ENCODE measurements at regions not wholly inside any gene's neighbourhood (a gene's known extent, or its start where the extent isn't known, plus 50 kb on each side); places are given as distances from the start of the nearest gene placed in this dataset.

GRCh38 chr11:107251298-107251697, 206.3 kb downstream of the CWF19L2 start:
- WGBS, 10 experiments: 33 to 100% (median 92%) methylated on average over 1 to 4 of the region's 4 CpGs; no CpG with 5 or more reads in 3 of the 10 experiments
- in situ Hi-C loops (cut with MboI; ENCODE audit: low pct_unique_long_range_greater_than_20kb in 2 of 9, low sequenced_read_pairs in 9 of 9, unreplicated experiment in 9 of 9): no loop called here
- Histone ChIP-seq H3K27ac (no peak overlapping the region), H3K4me3 (no peak overlapping the region), H3K4me1 (replicated peaks in 1 of 2) (peaks cover 5 to 6% of the 10 kb centered on the region in 2 donors)
- no peak for ATAC-seq (replicated peaks in 6 of 8)

GRCh38 chr11:107250017-107250416, 207.6 kb downstream of the CWF19L2 start:
- 17 to 100% (median 71%) methylated on average over 1 to 3 of the region's 3 CpGs; no CpG with 5 or more reads in 3 of the 10 experiments for WGBS, 10 experiments
- H3K27ac ChIP-seq: no peak overlapping the region
- no peak overlapping the region for H3K4me3 ChIP-seq
- H3K4me1 ChIP-seq (replicated peaks in 1 of 2): peaks cover 5 to 6% of the 10 kb centered on the region in 2 donors
- in situ Hi-C loops (cut with MboI; ENCODE audit: low pct_unique_long_range_greater_than_20kb in 2 of 9, low sequenced_read_pairs in 9 of 9, unreplicated experiment in 9 of 9): no loop called here
- ATAC-seq (replicated peaks in 6 of 8): no peak

GRCh38 chr11:107249054-107249453, 208.6 kb downstream of the CWF19L2 start:
- ATAC-seq (replicated peaks in 6 of 8): no peak
- Histone ChIP-seq H3K27ac (no peak overlapping the region), H3K4me1 (replicated peaks in 1 of 2) (peaks cover 5 to 6% of the 10 kb centered on the region in 2 donors), H3K4me3 (no peak overlapping the region)
- WGBS, 10 experiments: 11 to 90% (median 64%) methylated on average over 1 to 5 of the region's 5 CpGs; no CpG with 5 or more reads in 3 of the 10 experiments
- in situ Hi-C loops (cut with MboI; ENCODE audit: low pct_unique_long_range_greater_than_20kb in 2 of 9, low sequenced_read_pairs in 9 of 9, unreplicated experiment in 9 of 9): no loop called here

GRCh38 chr11:107247167-107247861, 210.3 kb downstream of the CWF19L2 start:
- in situ Hi-C loops (cut with MboI; ENCODE audit: low pct_unique_long_range_greater_than_20kb in 2 of 9, low sequenced_read_pairs in 9 of 9, unreplicated experiment in 9 of 9): no loop called here
- ATAC-seq (replicated peaks in 6 of 8): peak in 4 of 8 experiments; percentile 63 to 89 (median 78)
- Histone ChIP-seq H3K4me1 (replicated peaks in 1 of 2) (peaks cover 5 to 6% of the 10 kb centered on the region in 2 donors), H3K27ac (no peak overlapping the region), H3K4me3 (no peak overlapping the region)
- WGBS, 10 experiments: 0 to 93% (median 68%) methylated on average over 1 to 4 of the region's 4 CpGs

- peaks cover 5 to 6% of the 10 kb centered on the region in 2 donors for H3K4me1 ChIP-seq (replicated peaks in 1 of 2)
- WGBS, 10 experiments: 0 to 100% (median 86%) methylated on average over 1 of the region's 1 CpG; no CpG with 5 or more reads in 2 of the 10 experiments
- no peak overlapping the region for H3K27ac ChIP-seq
- no peak overlapping the region for H3K4me3 ChIP-seq
- no peak for ATAC-seq (replicated peaks in 6 of 8)
- in situ Hi-C loops (cut with MboI; ENCODE audit: low pct_unique_long_range_greater_than_20kb in 2 of 9, low sequenced_read_pairs in 9 of 9, unreplicated experiment in 9 of 9): no loop called here
These were observed 213.7 kb downstream of the CWF19L2 start for GRCh38 chr11:107243929-107244328.

- no peak overlapping the region for H3K27ac ChIP-seq
- in situ Hi-C loops (cut with MboI; ENCODE audit: low pct_unique_long_range_greater_than_20kb in 2 of 9, low sequenced_read_pairs in 9 of 9, unreplicated experiment in 9 of 9): no loop called here
- ATAC-seq (replicated peaks in 6 of 8): no peak
These were observed 214.2 kb upstream of the GUCY1A2 start for GRCh38 chr11:107232451-107232850.

GRCh38 chr11:107224836-107225235, 206.6 kb upstream of the GUCY1A2 start:
- in situ Hi-C loops (cut with MboI; ENCODE audit: low pct_unique_long_range_greater_than_20kb in 2 of 9, low sequenced_read_pairs in 9 of 9, unreplicated experiment in 9 of 9): no loop called here
- ATAC-seq (replicated peaks in 6 of 8): no peak
- Histone ChIP-seq H3K4me3 (no peak overlapping the region), H3K27ac (no peak overlapping the region), H3K4me1 (replicated peaks in 1 of 2) (no peaks in the 10 kb centered on the region)

More at GRCh38 chr11:107232451-107232850, 214.2 kb upstream of the GUCY1A2 start:
- Histone ChIP-seq H3K4me1 (replicated peaks in 1 of 2) (no peaks in the 10 kb centered on the region), H3K4me3 (no peak overlapping the region)

GRCh38 chr11:107222916-107223460, 204.7 kb upstream of the GUCY1A2 start:
- 5 to 70% (median 58%) methylated on average over 1 to 5 of the region's 5 CpGs; no CpG with 5 or more reads in 4 of the 10 experiments for WGBS, 10 experiments
- Histone ChIP-seq H3K4me1 (replicated peaks in 1 of 2) (no peaks in the 10 kb centered on the region), H3K4me3 (no peak overlapping the region), H3K27ac (no peak overlapping the region)
- no peak for ATAC-seq (replicated peaks in 6 of 8)
- in situ Hi-C loops (cut with MboI; ENCODE audit: low pct_unique_long_range_greater_than_20kb in 2 of 9, low sequenced_read_pairs in 9 of 9, unreplicated experiment in 9 of 9): no loop called here

- 20 to 95% (median 20%) methylated on average over 1 to 2 of the region's 2 CpGs; no CpG with 5 or more reads in 6 of the 10 experiments for WGBS, 10 experiments
These were observed 204.2 kb upstream of the GUCY1A2 start for GRCh38 chr11:107222431-107222830.

GRCh38 chr11:107221748-107222285, 203.5 kb upstream of the GUCY1A2 start:
- no peak overlapping the region for H3K27ac ChIP-seq
- 13 to 100% (median 75%) methylated on average over 1 to 4 of the region's 4 CpGs; no CpG with 5 or more reads in 2 of the 10 experiments for WGBS, 10 experiments

More at GRCh38 chr11:107222431-107222830, 204.2 kb upstream of the GUCY1A2 start:
- no peak for ATAC-seq (replicated peaks in 6 of 8)
- Histone ChIP-seq H3K27ac (no peak overlapping the region), H3K4me3 (no peak overlapping the region), H3K4me1 (replicated peaks in 1 of 2) (no peaks in the 10 kb centered on the region)
- in situ Hi-C loops (cut with MboI; ENCODE audit: low pct_unique_long_range_greater_than_20kb in 2 of 9, low sequenced_read_pairs in 9 of 9, unreplicated experiment in 9 of 9): no loop called here

GRCh38 chr11:107218123-107219013, 200.1 kb upstream of the GUCY1A2 start:
- no peak overlapping the region for H3K4me3 ChIP-seq
- ATAC-seq (replicated peaks in 6 of 8): peak in 2 of 8 experiments; percentile 18 to 32
- in situ Hi-C loops (cut with MboI; ENCODE audit: low pct_unique_long_range_greater_than_20kb in 2 of 9, low sequenced_read_pairs in 9 of 9, unreplicated experiment in 9 of 9): no loop called here
- 3 to 86% (median 49%) methylated on average over 3 to 10 of the region's 10 CpGs for WGBS, 10 experiments
- no peaks in the 10 kb centered on the region for H3K4me1 ChIP-seq (replicated peaks in 1 of 2)
- no peak overlapping the region for H3K27ac ChIP-seq

More at GRCh38 chr11:107221748-107222285, 203.5 kb upstream of the GUCY1A2 start:
- no peak overlapping the region for H3K4me3 ChIP-seq
- H3K4me1 ChIP-seq (replicated peaks in 1 of 2): no peaks in the 10 kb centered on the region
- ATAC-seq (replicated peaks in 6 of 8): no peak
- in situ Hi-C loops (cut with MboI; ENCODE audit: low pct_unique_long_range_greater_than_20kb in 2 of 9, low sequenced_read_pairs in 9 of 9, unreplicated experiment in 9 of 9): no loop called here

GRCh38 chr11:107217444-107217843, 199.2 kb upstream of the GUCY1A2 start:
- in situ Hi-C loops (cut with MboI; ENCODE audit: low pct_unique_long_range_greater_than_20kb in 2 of 9, low sequenced_read_pairs in 9 of 9, unreplicated experiment in 9 of 9): no loop called here
- 57 to 100% (median 68%) methylated on average over 5 to 6 of the region's 7 CpGs; no CpG with 5 or more reads in 6 of the 10 experiments for WGBS, 10 experiments
- Histone ChIP-seq H3K4me3 (no peak overlapping the region), H3K4me1 (replicated peaks in 1 of 2) (no peaks in the 10 kb centered on the region), H3K27ac (no peak overlapping the region)
- ATAC-seq (replicated peaks in 6 of 8): no peak

- Histone ChIP-seq H3K4me1 (replicated peaks in 1 of 2) (no peaks in the 10 kb centered on the region), H3K27ac (no peak overlapping the region), H3K4me3 (no peak overlapping the region)
- no peak for ATAC-seq (replicated peaks in 6 of 8)
- in situ Hi-C loops (cut with MboI; ENCODE audit: low pct_unique_long_range_greater_than_20kb in 2 of 9, low sequenced_read_pairs in 9 of 9, unreplicated experiment in 9 of 9): no loop called here
- 0 to 60% (median 45%) methylated on average over 1 to 2 of the region's 2 CpGs; no CpG with 5 or more reads in 4 of the 10 experiments for WGBS, 10 experiments
These were observed 196.7 kb upstream of the GUCY1A2 start for GRCh38 chr11:107215010-107215409.

All from motor neuron (in vitro differentiated cells).